ENCODE measurements at regions not wholly inside any gene's neighbourhood (a gene's known extent, or its start where the extent isn't known, plus 50 kb on each side); places are given as distances from the start of the nearest gene placed in this dataset.

DNA sequence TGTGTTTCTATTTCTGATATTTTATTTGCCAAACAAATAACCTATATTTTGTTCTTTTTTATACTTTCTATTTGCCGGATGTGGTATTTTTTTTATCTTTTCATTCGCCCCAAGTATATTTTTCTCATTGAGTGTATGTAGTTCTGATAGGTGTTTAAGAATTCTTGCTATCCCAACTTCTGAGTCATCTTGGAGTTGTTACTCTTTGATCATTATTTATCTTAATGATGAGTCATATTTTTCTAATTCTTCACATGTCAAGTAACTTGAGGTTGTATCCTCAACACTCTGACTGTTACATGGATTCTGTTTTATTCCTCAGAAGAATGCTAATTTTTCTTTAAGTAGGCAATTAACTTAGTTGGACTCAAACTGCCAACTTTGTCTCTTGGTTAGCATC, 498.1 kb downstream of the TLE1 start:
- TF ChIP-seq, protein P1, sequence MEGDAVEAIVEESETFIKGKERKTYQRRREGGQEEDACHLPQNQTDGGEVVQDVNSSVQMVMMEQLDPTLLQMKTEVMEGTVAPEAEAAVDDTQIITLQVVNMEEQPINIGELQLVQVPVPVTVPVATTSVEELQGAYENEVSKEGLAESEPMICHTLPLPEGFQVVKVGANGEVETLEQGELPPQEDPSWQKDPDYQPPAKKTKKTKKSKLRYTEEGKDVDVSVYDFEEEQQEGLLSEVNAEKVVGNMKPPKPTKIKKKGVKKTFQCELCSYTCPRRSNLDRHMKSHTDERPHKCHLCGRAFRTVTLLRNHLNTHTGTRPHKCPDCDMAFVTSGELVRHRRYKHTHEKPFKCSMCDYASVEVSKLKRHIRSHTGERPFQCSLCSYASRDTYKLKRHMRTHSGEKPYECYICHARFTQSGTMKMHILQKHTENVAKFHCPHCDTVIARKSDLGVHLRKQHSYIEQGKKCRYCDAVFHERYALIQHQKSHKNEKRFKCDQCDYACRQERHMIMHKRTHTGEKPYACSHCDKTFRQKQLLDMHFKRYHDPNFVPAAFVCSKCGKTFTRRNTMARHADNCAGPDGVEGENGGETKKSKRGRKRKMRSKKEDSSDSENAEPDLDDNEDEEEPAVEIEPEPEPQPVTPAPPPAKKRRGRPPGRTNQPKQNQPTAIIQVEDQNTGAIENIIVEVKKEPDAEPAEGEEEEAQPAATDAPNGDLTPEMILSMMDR (IDR thresholded peaks at IDR 0.05): no peak
- no peak for TF ChIP-seq POLR2A (IDR thresholded peaks at IDR 0.05)
